Astrocyte (in vitro differentiated cells and primary cell): ENCODE measurements at regions not wholly inside any gene's neighbourhood (a gene's known extent, or its start where the extent isn't known, plus 50 kb on each side); places are given as distances from the start of the nearest gene placed in this dataset.

Source experiments
- DNase-seq: peaks from one replicate; pipeline ENCODE4 v3.0.0-alpha.2; 2010; ENCODE audit warnings: low read depth
- FAIRE-seq: peaks from 2 replicates; lab custom pipeline; 2011; peaks lifted over from hg19 to GRCh38; lab: Jason Lieb, UNC
- H2AFZ ChIP-seq: 2 replicates; pipeline ENCODE4 v1.6.0; 2012; ENCODE audit warnings: low read depth, low read length, inconsistent platforms
- H3K27ac ChIP-seq: 2 replicates; pipeline ENCODE4 v1.5.1; 2011; ENCODE audit warnings: low read depth, low read length, inconsistent platforms
- H3K27me3 ChIP-seq: 2 replicates; pipeline ENCODE4 v1.6.0; 2011; ENCODE audit warnings: low read length, inconsistent platforms; ENCODE audit not compliant: insufficient read depth
- H3K36me3 ChIP-seq: 2 replicates; pipeline ENCODE4 v1.5.1; 2011; ENCODE audit warnings: low read length, inconsistent platforms; ENCODE audit not compliant: insufficient read depth
- H3K4me1 ChIP-seq: 2 replicates; pipeline ENCODE4 v1.5.1; 2011; ENCODE audit warnings: low read length, inconsistent platforms; ENCODE audit not compliant: insufficient read depth
- H3K4me2 ChIP-seq: 2 replicates; pipeline ENCODE4 v1.6.0; 2012; ENCODE audit warnings: low read length, inconsistent platforms
- H3K4me3 ChIP-seq: 2 replicates; pipeline ENCODE4 v1.5.1; 2011; ENCODE audit warnings: low read depth, mild to moderate bottlenecking, low read length, inconsistent platforms; ENCODE audit not compliant: insufficient read depth
- H3K79me2 ChIP-seq: 2 replicates; pipeline ENCODE4 v1.6.0; 2012; ENCODE audit warnings: mild to moderate bottlenecking, low read length, inconsistent platforms; ENCODE audit not compliant: insufficient read depth
- H3K9ac ChIP-seq: 2 replicates; pipeline ENCODE4 v1.6.0; 2012; ENCODE audit warnings: mild to moderate bottlenecking, low read length, inconsistent platforms
- H3K9me3 ChIP-seq: 2 replicates; pipeline ENCODE4 v1.5.1; 2012; ENCODE audit warnings: low read depth, mild to moderate bottlenecking, low read length, inconsistent platforms; ENCODE audit not compliant: insufficient read depth
- H4K20me1 ChIP-seq: 2 replicates; pipeline ENCODE4 v1.6.0; 2012; ENCODE audit warnings: low read length, inconsistent platforms; ENCODE audit not compliant: insufficient read depth
- H3K27ac Mint-ChIP-seq: one replicate; pipeline ENCODE4 v1.8.0; 2021; ENCODE audit warnings: mild to moderate bottlenecking, mixed read lengths; ENCODE audit not compliant: unreplicated experiment
- H3K27me3 Mint-ChIP-seq: one replicate; pipeline ENCODE4 v1.8.0; 2021; ENCODE audit warnings: low read depth, mixed read lengths; ENCODE audit not compliant: unreplicated experiment
- H3K36me3 Mint-ChIP-seq: one replicate; pipeline ENCODE4 v1.8.0; 2021; ENCODE audit warnings: low read depth, mixed read lengths; ENCODE audit not compliant: unreplicated experiment
- H3K4me1 Mint-ChIP-seq: one replicate; pipeline ENCODE4 v1.8.0; 2021; ENCODE audit warnings: low read depth, mixed read lengths; ENCODE audit not compliant: unreplicated experiment
- H3K4me3 Mint-ChIP-seq: one replicate; pipeline ENCODE4 v1.8.0; 2021; ENCODE audit warnings: mild to moderate bottlenecking, moderate library complexity, mixed read lengths; ENCODE audit not compliant: unreplicated experiment
- H3K9me3 Mint-ChIP-seq: one replicate; pipeline ENCODE4 v1.8.0; 2021; ENCODE audit warnings: mild to moderate bottlenecking, mixed read lengths; ENCODE audit not compliant: unreplicated experiment
- EZH2 ChIP-seq: IDR thresholded peaks from 2 replicates; pipeline ENCODE4 v1.6.1; 2012; ENCODE audit warnings: mild to moderate bottlenecking, low read length, inconsistent platforms; ENCODE audit not compliant: insufficient read depth
- TF ChIP-seq, protein P1 (sequence below): IDR thresholded peaks from 2 replicates; pipeline ENCODE4 v1.5.1; 2011; ENCODE audit warnings: low read depth, mild to moderate bottlenecking, inconsistent platforms, low read length, moderate library complexity; ENCODE audit not compliant: insufficient read depth

GRCh38 chr9:106387965-106388364, 475.0 kb upstream of the ZNF462 start:
- H2AFZ ChIP-seq = no peak overlapping the region
- no peaks in the 10 kb centered on the region for H3K4me1 ChIP-seq
- H3K4me2 ChIP-seq = no peak overlapping the region
- H4K20me1 ChIP-seq = no peaks in the 10 kb centered on the region
- FAIRE-seq = no peak
- Mint-ChIP-seq H3K4me1 (no peaks in the 10 kb centered on the region), H3K27me3 (peaks cover 2% of the 10 kb centered on the region), H3K27ac (no peak overlapping the region), H3K36me3 (no peaks in the 10 kb centered on the region), H3K9me3 (no peaks in the 10 kb centered on the region), H3K4me3 (no peak overlapping the region)
- TF ChIP-seq EZH2 = no peak
- TF ChIP-seq, protein P1, sequence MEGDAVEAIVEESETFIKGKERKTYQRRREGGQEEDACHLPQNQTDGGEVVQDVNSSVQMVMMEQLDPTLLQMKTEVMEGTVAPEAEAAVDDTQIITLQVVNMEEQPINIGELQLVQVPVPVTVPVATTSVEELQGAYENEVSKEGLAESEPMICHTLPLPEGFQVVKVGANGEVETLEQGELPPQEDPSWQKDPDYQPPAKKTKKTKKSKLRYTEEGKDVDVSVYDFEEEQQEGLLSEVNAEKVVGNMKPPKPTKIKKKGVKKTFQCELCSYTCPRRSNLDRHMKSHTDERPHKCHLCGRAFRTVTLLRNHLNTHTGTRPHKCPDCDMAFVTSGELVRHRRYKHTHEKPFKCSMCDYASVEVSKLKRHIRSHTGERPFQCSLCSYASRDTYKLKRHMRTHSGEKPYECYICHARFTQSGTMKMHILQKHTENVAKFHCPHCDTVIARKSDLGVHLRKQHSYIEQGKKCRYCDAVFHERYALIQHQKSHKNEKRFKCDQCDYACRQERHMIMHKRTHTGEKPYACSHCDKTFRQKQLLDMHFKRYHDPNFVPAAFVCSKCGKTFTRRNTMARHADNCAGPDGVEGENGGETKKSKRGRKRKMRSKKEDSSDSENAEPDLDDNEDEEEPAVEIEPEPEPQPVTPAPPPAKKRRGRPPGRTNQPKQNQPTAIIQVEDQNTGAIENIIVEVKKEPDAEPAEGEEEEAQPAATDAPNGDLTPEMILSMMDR = no peak
- H3K9me3 ChIP-seq = no peaks in the 10 kb centered on the region
- no peaks in the 10 kb centered on the region for H3K36me3 ChIP-seq
- no peak overlapping the region for H3K9ac ChIP-seq
- no peak for DNase-seq
- H3K27me3 ChIP-seq = no peaks in the 10 kb centered on the region
- no peak overlapping the region for H3K4me3 ChIP-seq
- H3K79me2 ChIP-seq = no peaks in the 10 kb centered on the region
- no peak overlapping the region for H3K27ac ChIP-seq

DNA sequence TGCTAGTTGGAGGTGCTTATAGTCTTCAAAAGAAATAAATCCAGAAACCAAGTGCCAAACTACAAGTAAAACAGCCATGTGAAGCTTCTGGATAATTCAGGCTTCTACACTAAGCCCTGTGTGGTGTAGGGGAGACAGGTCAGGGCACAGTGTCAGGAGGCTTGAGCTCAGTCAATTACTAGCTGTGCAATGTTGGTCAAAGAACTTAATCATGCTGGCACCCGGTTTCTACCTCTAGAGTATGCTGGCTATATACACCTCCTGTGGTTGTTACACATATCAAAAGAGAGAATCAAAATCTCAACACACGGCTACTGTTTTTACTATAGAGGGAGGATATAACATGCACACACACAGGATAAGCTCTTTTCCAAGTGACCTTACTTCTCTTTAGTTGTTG, 469.7 kb upstream of the ZNF462 start:
- H3K4me1 ChIP-seq = no peaks in the 10 kb centered on the region
- H3K79me2 ChIP-seq = no peaks in the 10 kb centered on the region
- TF ChIP-seq, protein P1 = no peak
- TF ChIP-seq EZH2 = no peak
- H4K20me1 ChIP-seq = no peaks in the 10 kb centered on the region
- H3K9me3 ChIP-seq = no peaks in the 10 kb centered on the region
- H3K27ac ChIP-seq = no peak overlapping the region
- Mint-ChIP-seq H3K4me1 (no peaks in the 10 kb centered on the region), H3K36me3 (no peaks in the 10 kb centered on the region), H3K27ac (no peak overlapping the region), H3K4me3 (no peak overlapping the region), H3K9me3 (no peaks in the 10 kb centered on the region), H3K27me3 (no peaks in the 10 kb centered on the region)
- H3K4me2 ChIP-seq = no peak overlapping the region
- H2AFZ ChIP-seq = no peak overlapping the region
- H3K36me3 ChIP-seq = no peaks in the 10 kb centered on the region
- FAIRE-seq (no peak), DNase-seq (no peak)
- H3K4me3 ChIP-seq = no peak overlapping the region
- no peak overlapping the region for H3K9ac ChIP-seq
- H3K27me3 ChIP-seq = no peaks in the 10 kb centered on the region

DNA sequence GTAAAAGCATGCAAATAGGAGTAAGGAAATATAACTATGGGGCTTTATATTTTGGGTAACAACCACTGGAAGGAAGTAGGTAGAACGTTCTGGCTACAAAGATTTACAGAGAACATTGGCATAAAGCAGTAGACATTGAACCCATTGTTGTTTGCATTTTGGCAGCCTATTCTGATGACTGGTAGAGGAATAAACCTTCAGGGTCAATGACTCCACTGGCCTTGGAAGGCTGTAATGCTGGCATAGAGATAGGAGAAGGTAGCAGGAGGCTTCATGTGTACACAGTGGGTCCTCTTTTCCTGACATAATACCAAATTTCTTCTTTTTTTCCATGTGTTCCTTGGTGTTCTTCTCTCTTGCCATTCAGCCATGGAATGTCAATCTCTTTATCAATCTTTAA, 462.8 kb upstream of the ZNF462 start:
- H3K9ac ChIP-seq = no peak overlapping the region
- H4K20me1 ChIP-seq = no peaks in the 10 kb centered on the region
- no peaks in the 10 kb centered on the region for H3K27me3 Mint-ChIP-seq
- no peaks in the 10 kb centered on the region for H3K9me3 Mint-ChIP-seq
- H3K36me3 ChIP-seq = no peaks in the 10 kb centered on the region
- H3K27ac ChIP-seq = no peak overlapping the region
- H3K27me3 ChIP-seq = no peaks in the 10 kb centered on the region
- no peaks in the 10 kb centered on the region for H3K9me3 ChIP-seq
- peaks cover 15% of the 10 kb centered on the region for H3K4me1 Mint-ChIP-seq
- TF ChIP-seq EZH2 = no peak
- TF ChIP-seq, protein P1 = no peak
- no peak overlapping the region for H3K27ac Mint-ChIP-seq
- no peak overlapping the region for H3K4me2 ChIP-seq
- H3K36me3 Mint-ChIP-seq = no peaks in the 10 kb centered on the region
- H3K79me2 ChIP-seq = no peaks in the 10 kb centered on the region
- DNase-seq (no peak), FAIRE-seq (no peak)
- H2AFZ ChIP-seq = no peak overlapping the region
- H3K4me3 Mint-ChIP-seq = no peak overlapping the region
- no peak overlapping the region for H3K4me3 ChIP-seq
- no peaks in the 10 kb centered on the region for H3K4me1 ChIP-seq
